RKO (cell line): ENCODE measurements at regions not wholly inside any gene's neighbourhood (a gene's known extent, or its start where the extent isn't known, plus 50 kb on each side); places are given as distances from the start of the nearest gene placed in this dataset.
A peak's percentile ranks its signal among the peaks of the same experiment; 100 is the strongest.
"Not testable (repeated sequence)": the region's sequence is repeated elsewhere in the genome, so short reads cannot be mapped to it uniquely, and the experiment has no call there.

ENCODE experiments used
- DNase-seq: peaks from one replicate; pipeline ENCODE4 v3.0.0-alpha.2; 2016; ENCODE audit warnings: low spot score

DNA sequence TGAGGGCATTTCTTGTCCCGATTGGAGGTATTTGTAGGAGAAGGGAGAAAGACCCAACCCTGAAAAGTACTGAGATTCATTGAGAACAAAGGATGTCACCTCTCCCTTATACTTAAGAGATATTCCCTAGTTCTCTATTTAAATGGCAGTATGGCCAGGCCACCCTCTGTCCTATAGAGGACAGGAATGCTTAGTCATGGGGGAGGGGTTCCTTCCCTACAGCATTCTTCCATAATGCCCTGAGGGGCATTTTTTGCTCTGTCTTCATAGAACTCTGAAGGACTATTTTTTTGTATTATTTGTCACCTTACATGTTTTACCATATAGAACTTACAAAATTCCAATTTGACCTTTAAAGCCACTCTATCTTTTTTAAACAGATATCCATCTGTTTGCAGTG, 176.3 kb downstream of the TMEM161B start:
- no peak for DNase-seq

DNA sequence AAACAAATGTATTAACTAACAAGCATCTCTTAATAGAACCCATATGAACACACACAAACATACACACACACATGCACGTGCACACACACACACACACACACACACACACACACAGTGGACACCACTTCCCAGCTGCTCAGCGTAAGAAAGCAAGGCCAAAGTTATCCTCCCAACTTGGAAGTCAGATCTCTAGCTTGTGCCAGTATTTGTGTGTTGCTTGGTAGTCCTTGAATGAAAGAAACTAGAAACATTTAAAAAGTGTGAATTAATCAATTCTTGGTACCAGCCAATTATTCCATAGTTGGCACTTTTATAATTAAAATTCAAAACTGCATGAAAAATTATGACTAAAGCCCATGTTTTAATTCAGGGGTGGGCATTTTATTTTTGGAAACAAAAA, 178.1 kb downstream of the TMEM161B start:
- no peak for DNase-seq

DNA sequence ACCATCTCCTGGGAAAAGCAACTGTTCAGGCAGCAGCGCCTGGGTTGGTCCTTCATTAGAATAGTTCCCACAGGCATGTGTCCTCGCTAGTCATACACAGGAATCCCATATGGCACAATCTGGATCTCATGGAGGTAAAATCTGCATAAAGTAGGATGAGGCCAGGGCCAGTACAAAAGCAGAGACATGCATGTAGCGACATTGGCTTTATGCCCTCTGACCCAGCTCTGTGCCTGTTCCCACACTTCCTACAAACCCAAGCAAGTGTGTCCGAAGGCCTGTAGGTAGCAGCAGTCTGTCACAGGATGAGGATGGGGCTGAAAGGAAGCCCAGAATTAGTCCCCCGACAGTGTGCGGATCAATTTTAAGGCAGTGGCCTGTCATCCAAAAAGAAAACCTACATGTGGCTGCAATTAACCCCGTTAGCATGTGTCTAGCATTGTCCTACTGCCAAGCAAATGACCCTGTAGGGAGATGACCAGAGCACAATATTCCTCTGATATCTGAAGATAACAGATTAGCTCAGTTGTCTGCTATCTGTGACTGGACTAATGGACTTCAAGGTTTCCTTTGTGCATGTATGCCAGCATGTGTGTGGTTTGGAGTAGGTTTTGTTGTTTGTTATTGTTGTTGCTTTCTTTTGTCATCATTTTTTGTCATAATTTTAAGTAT, 178.8 kb downstream of the TMEM161B start:
- no peak for DNase-seq

DNA sequence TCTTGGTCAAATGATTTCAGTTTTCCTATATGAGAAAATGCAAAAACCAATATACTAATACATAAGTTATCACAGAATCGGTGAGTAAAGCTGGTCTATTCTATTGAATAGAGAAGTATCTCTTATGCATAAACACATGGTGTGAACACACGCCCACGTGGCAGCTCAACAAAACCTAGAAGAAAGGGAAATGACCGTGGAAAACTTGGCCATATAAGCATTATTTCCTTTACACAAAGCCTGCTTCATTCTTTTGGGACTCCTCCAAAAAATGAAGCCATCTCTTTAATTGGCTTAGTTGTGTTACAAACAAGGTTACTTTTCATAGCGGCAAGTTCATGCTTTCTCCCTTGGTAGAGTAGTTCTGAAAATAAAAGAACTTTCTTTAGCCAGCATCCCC, 183.2 kb downstream of the TMEM161B start:
- no peak for DNase-seq

DNA sequence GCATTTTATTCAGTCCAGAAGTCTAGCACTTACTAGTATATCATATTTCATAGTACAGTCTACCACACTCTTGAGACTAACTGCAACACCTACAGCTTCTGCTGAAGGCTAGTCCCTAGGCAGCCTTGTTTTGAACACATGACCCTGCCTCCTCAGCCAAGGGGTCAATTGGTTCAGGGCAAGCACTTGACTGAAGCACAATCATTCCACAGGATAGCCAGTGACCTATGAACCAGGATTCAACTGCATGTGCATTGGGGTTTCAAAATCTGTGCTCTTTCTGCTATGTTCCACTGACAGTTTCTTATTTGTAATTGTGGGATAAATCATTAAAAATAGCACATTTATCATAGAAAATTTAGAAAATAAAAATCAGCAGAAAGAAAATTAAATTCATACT, 186.8 kb downstream of the TMEM161B start:
- no peak for DNase-seq

DNA sequence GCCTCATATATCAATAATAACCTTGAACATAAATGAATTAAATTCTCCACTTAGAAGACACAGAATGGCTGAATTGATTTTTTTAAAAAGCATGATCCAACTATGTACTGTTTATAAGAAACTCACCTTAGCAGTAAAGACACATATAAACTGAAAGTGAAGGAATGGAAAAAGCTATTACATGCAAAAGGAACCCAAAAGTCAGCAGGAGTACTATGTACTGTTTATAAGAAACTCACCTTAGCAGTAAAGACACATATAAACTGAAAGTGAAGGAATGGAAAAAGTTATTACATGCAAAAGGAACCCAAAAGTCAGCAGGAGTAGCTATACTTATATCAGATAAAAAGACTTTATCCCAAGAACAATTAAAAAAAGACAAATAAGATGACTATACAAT, 204.8 kb downstream of the TMEM161B start:
- no peak for DNase-seq

DNA sequence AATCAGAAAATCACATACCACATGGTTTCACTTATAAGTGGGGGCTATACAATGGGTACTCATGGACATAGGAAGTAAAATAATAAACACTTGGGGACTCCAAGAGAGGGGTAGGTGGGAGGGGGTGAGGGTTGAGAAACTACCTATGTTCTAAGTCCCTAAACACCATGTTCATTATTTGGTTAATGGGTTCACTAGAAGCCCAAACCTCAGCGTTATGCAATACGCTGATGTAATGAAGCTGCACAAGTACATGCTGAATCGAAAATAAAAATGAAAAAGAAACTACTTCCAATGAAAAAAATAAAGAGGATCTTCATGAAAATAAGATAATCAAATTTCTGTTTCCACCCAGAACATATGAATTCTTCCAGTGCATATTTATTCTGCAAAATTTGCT, 208.5 kb downstream of the TMEM161B start:
- no peak for DNase-seq

DNA sequence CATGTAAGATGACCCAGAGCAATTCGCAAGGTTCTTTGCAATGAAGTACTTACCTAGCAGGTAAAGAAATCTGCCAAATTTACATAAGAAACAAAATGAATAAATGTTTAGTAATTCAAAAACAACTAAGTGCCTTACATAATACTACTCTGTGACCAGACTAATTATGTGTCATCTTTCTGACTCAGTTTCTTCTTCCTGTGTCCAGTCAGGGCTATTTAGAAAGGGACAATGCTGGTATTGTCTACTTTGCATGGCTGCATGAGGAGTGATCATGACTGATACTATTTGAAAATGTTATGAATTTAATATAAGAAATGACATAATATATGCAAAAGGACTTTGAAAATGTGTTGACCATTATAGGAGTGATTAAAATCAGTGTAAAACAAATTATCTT, 210.0 kb downstream of the TMEM161B start:
- peak; percentile 12 for DNase-seq

DNA sequence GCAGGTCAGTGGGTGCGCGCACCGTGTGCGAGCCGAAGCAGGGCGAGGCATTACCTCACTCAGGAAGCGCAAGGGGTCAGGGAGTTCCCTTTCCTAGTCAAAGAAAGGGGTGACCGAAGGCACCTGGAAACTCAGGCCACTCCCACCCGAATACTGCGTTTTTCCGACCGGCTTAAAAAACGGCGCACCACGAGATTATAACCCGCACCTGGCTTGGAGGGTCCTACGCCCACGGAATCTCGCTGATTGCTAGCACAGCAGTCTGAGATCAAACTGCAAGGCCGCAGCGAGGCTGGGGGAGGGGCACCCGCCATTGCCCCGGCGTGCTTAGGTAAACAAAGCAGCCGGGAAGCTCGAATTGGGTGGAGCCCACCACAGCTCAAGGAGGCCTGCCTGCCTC, 216.2 kb downstream of the TMEM161B start:
- not testable (repeated sequence) for DNase-seq

DNA sequence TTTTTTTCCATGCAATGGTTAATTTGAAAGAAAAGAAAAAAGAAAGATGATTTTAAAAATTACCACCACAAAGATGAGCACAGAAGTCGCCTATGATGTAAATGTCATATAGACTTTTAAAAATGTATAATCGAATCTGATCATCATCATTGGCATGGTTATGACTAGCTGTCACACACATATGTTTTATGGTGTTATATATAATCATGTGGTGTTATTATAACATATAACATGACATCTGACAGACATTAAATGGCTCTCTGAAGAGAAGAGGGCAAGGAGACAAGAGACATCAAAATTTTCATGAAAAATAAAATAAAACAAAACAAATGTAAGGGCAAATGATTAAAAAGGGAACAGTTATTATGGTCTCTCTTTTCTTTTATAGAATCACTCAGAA, 217.5 kb downstream of the TMEM161B start:
- DNase-seq = no peak

DNA sequence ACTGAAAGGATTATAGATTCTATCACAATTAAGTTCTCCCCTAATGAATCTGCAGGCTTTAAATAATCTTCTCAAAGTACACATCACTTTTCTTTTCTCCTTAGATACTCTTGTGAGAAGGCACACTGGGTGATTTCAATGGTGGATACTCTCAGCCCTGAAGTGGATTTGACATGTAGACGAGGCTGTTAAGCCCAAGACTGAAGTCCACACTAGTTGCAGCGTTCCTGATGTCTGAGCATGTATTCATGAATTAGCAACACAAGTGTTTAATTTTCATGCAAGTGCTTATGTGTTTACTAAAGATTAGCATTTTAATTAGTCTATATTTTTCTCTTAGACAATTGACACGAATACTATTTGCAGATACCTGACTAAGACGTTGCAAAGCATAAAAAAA, 218.9 kb downstream of the TMEM161B start:
- DNase-seq = no peak

DNA sequence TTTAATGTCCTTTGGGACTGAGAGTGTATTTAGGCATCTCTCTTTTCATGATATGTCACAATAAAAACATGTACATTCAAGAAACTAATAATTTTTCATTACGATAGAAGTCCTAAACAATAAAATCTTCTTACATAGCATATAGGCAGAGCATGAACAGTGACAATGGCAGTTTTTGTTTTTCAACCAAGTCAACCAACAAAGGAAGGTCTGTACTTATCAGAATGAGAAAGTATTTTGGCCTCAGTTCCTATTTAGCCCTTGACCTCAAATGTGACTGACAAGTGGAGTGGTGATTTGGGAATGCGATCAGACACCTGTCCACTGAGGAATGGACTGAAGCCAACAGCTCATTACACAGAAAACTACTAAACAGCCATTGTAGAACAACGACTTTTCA, 219.5 kb downstream of the TMEM161B start:
- DNase-seq = no peak

DNA sequence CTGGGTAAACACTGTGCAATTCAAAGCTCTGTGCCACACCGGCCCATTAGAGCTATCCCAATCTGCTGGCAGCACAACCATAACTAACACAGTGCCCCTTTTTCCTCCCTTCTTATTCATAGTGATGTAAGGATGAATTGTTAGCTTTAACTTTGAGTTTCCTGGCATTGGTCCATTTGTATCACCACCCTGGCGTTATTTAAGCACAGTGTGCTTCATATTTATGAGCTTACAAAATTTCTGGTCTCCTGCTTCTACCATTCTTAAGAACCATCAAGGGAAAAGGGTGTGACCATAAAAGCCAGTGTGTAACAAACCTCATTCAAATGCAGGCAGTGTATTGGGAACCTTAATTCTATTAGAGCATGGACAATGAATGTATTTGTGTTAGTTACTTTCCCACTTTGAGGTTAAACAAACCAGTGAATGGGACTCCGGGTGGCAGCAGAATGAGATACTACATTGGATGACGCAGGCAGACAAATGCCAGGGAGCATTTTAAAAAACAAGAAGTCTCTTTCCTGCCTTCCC, 222.6 kb downstream of the TMEM161B start:
- no peak for DNase-seq

DNA sequence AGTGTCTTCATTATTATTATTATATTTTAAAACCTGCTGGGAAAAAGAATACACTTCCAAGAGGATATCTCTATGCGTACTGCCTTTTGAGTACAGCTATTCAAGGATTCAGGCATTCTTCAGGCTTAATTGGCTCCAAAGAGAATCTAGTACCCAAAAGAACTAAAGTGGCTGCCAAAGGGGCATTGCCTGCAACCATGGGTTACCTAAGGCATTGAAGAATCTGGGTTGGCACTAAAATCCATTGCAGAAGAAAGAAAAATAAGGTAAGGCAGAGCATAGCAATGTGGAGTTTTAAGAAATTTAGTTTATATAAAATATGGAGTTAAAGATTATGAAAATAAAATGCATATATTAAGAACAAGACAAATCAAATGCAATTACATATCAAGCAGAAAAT, 223.5 kb downstream of the TMEM161B start:
- DNase-seq = no peak

DNA sequence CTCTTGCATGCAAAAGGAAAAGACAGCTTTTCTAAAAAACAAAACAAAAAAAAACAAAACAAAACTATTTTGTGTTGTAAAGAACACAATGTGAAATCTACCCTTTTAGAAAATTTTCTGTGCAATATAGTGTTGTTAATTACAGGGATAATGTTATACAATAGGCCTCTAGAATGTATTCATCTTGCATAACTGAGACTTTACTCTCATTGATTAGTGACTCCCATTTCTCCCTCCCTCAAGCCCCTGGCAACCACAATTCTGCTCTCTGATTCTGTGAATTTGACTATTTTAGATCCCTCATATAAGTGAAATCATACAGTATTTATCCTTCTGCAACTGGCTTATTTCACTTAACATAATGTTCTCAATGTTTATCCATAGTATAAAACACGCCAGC, 234.1 kb downstream of the TMEM161B start:
- no peak for DNase-seq

DNA sequence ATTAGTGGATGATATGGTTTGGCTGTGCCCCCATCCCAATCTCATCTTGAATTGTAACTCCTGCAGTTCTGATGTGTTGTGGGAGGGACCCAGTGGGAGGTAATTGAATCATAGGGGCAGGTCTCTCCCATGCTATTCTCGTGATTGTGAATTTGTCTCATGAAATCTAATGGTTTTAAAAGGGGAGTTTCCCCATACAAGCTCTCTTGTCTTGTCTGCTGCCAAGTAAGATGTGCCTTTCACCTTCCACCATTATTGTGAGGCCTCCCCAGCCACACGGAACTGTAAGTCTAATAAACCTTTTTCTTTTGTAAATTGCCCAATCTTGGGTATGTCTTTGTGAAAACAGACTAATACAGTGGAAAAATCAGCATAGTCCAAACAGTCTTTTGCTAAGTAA, 235.5 kb downstream of the TMEM161B start:
- DNase-seq = no peak

DNA sequence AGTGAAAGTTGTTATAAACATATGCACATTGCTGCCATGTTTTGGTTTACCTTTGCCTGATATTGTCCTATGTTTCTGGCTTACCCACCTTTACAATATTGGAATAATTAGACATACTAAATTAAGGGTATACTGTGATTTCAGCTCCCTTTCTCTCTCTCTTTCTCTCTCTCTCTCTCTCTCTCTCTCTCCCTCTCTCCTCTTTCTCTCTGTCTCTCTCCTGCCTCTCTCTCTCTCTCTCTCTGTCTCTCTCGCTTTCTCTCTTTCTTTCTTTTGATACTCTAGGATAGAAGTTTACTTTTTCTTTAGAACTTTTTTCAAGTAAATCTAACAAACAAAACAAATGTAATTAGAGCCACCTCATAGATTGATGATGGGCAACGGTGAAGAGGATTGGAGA, 239.6 kb downstream of the TMEM161B start:
- no peak for DNase-seq

DNA sequence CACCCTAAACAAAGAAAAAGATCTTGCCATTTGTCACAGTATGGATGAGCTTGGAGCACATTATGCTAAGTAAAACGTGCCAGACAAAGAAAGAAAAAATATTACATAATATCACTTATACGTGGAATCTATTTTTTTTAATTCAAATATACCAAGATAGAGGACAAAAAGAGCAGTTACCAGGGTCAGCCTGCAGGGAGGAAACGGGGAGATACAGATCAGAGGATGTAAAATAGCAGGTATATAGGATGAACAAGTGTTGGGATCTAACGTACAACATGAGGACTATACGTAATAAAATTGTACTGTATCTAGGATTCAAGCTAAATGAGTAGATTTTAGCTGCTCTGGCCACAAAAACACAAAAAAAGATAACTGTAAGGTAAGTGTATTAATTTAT, 247.5 kb downstream of the TMEM161B start:
- DNase-seq = no peak

DNA sequence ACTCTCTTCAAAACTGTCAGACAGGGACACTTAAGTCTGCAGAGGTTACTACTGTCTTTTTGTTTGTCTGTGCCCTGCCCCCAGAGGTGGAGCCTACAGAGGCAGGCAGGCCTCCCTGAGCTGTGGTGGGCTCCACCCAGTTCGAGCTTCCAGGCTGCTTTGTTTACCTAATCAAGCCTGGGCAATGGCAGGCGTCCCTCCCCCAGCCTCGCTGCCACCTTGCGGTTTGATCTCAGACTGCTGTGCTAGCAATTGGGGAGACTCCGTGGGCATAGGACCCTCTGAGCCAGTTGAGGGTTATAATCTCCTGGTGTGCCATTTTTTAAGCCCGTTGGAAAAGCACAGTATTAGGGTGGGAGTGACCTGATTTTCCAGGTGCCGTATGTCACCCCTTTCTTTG, 253.7 kb downstream of the TMEM161B start:
- DNase-seq = not testable (repeated sequence)

DNA sequence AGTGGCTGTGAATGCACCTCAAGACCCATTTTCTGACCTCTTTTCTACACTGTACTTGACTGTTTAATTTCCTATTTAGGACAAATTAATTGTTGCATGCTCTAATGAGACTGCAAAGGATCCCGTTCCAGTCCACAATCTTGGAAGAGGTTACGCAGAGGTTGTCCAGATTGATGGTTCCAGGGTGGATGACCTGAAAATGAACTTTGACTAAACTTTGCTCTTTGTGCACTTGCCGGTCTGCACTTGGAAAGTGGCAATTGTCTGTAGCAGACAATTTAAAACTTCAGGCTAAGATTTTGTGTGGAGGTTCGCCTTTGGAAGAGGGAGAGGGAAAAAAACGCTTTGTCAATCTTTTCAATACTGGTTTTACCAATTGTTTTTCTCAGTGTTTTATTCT, 267.8 kb downstream of the TMEM161B start:
- DNase-seq = no peak

DNA sequence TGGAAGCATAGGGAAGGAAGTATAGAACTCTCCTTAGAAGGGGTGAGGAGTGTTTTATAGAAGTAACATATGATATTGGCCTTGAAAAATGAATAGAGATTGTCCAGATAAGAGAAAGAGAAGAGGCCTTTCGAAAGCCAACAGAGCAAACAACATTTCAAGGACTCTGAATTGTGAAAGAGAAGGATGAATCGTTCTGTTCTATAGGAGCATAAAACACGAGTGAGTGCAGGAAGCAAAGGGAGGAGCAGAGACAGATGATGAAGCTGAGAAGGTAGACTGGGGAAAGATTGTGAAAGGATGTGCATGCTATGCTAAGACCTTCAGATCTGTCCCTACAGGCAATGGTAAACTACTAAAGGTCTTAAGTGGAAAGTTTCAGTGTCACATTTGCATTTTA, 271.0 kb downstream of the TMEM161B start:
- DNase-seq = no peak

DNA sequence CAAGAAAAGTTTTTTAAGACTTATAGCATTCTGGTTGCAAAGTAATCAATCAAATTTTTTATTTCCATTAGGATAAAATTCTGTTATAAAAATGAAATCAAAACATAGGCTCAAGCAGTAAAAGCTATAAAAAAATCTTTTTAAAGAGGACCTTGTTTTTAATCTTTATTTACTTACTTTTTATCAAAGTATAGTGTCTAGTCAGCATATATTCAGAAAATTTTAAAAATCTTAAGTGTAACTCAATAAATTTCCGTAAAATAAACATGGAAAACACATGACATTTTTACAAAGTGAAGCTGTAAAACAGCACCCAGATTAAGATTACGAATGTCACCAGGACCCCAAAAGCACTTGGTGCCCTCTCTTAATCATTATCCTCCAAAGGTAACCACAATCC, 302.4 kb downstream of the TMEM161B start:
- no peak for DNase-seq

DNA sequence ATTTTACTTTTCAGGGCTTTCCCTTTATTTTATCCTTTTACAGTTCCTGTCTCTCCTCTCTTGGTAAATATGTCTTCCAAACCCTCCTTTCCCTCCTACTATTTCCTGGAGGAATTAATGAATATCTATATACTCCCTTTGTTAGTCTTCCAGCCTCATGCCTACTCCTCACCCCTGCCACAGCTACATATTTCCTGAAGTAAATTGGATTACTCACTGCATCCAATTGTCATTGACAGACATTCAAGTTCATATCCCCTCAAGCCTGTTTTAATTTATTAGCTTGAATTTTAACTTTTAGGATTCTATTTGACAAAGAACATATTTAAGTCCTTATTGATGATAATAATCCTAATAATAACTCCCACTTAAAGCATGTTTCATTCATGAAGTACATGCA, 314.5 kb downstream of the TMEM161B start:
- no peak for DNase-seq

DNA sequence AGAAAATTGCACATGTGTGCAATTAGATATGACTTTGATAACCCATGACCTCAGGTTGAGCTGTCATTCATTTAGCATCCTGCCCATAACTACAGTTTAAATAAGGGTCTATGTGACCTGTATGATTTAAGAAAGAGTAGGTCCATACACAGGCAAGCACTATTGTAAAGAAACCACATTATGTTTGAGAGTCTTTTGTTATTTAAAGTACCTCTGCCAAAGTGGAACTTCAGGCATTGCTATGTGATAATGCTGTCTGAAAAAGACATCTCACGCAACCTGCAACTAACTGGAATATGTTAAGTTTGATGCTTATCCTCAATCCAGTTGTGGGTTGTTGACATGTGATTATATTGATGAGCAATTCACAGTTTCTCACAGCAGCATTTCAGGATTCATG, 317.0 kb downstream of the TMEM161B start:
- DNase-seq = no peak
